H1 (cell line): ENCODE measurements at regions not wholly inside any gene's neighbourhood (a gene's known extent, or its start where the extent isn't known, plus 50 kb on each side); places are given as distances from the start of the nearest gene placed in this dataset.

Experiments used
- CTCF ChIA-PET: fragments of 300-600 bp; sonication (Branson Sonifier 250); formaldehyde crosslinking; loops from one replicate; lab custom pipeline; 2021; ENCODE audit not compliant: partially characterized antibody; lab: Charles Lee
- POLR2A ChIA-PET: fragments of 300-600 bp; sonication (Branson Sonifier 250); formaldehyde crosslinking; loops from one replicate; lab custom pipeline; 2021; ENCODE audit warnings: inconsistent platforms; ENCODE audit not compliant: partially characterized antibody; lab: Charles Lee
- DNase-seq, 2 experiments: peaks; one replicate each; pipeline versions ENCODE4 v3.0.0 to v3.0.0-alpha.2; 2010 to 2022; ENCODE audit warnings: low spot score in 2 of 2, low read depth in 1 of 2, mixed read lengths in 1 of 2
- FAIRE-seq: peaks from 2 replicates; lab custom pipeline; 2011; peaks lifted over from hg19 to GRCh38; lab: Jason Lieb, UNC
- H2AFZ ChIP-seq: 2 replicates; pipeline ENCODE4 v1.8.1; 2012; ENCODE audit warnings: low read length, inconsistent platforms
- H2AK5ac ChIP-seq: 2 replicates; pipeline ENCODE4 v1.6.1; 2013; ENCODE audit warnings: low read depth, low read length
- H2BK120ac ChIP-seq: replicated peaks from 2 replicates; pipeline ENCODE3; 2013; ENCODE audit warnings: low read depth, low read length, inconsistent platforms
- H2BK12ac ChIP-seq: 2 replicates; pipeline ENCODE4 v1.6.1; 2013; ENCODE audit warnings: low read depth, low read length
- H2BK15ac ChIP-seq: 2 replicates; pipeline ENCODE4 v1.6.1; 2013; ENCODE audit warnings: low read length
- H2BK20ac ChIP-seq: 2 replicates; pipeline ENCODE4 v1.6.1; 2013; ENCODE audit warnings: low read length
- H2BK5ac ChIP-seq: 2 replicates; pipeline ENCODE4 v1.6.1; 2013; ENCODE audit warnings: low read depth, low read length
- H3K14ac ChIP-seq: 2 replicates; pipeline ENCODE4 v1.6.1; 2013; ENCODE audit warnings: inconsistent platforms; ENCODE audit not compliant: insufficient read length
- H3K18ac ChIP-seq: 2 replicates; pipeline ENCODE4 v1.6.1; 2013; ENCODE audit warnings: low read length; ENCODE audit errors: extremely low read depth
- H3K23ac ChIP-seq: 2 replicates; pipeline ENCODE4 v1.6.1; 2013; ENCODE audit warnings: inconsistent platforms; ENCODE audit not compliant: insufficient read length
- H3K23me2 ChIP-seq: 2 replicates; pipeline ENCODE4 v1.6.1; 2013; ENCODE audit warnings: low read depth, low read length
- H3K27ac ChIP-seq: 2 replicates; pipeline ENCODE4 v1.6.1; 2011; ENCODE audit warnings: low read depth, low read length, inconsistent platforms
- H3K27me3 ChIP-seq, 4 experiments: replicated peaks in 1 of 4; 1 replicate in 1 of 4; 2 replicates in 3 of 4; pipeline versions ENCODE4 v1.6.1 to v1.8.1; 2011 to 2013; ENCODE audit warnings: low read length in 3 of 4, mild to moderate bottlenecking in 3 of 4, inconsistent platforms in 2 of 4, mixed read lengths in 2 of 4, moderate library complexity in 1 of 4; ENCODE audit not compliant: control insufficient read depth in 3 of 4, insufficient read depth in 3 of 4; ENCODE audit errors: extremely low read depth in 1 of 4
- H3K36me3 ChIP-seq, 4 experiments: 2 replicates each; pipeline versions ENCODE4 v1.6.1 to v1.8.1; 2011 to 2013; ENCODE audit warnings: mild to moderate bottlenecking in 4 of 4, low read length in 3 of 4, moderate library complexity in 2 of 4, control low read depth in 1 of 4, inconsistent platforms in 1 of 4; ENCODE audit not compliant: insufficient read depth in 4 of 4, control insufficient read depth in 2 of 4
- H3K4ac ChIP-seq: replicated peaks from 2 replicates; pipeline ENCODE3; 2013; ENCODE audit warnings: low read length, low read depth, mixed read lengths, inconsistent platforms; ENCODE audit not compliant: insufficient read length
- H3K4me1 ChIP-seq, 4 experiments: replicated peaks in 1 of 4; 1 replicate in 1 of 4; 2 replicates in 3 of 4; pipeline versions ENCODE4 v1.6.1 to v1.8.1; 2011 to 2013; ENCODE audit warnings: low read length in 3 of 4, inconsistent platforms in 2 of 4, mixed read lengths in 1 of 4; ENCODE audit not compliant: insufficient read depth in 4 of 4, control insufficient read depth in 3 of 4
- H3K4me2 ChIP-seq, 2 experiments: 2 replicates each; pipeline versions ENCODE4 v1.6.1 to v1.8.1; 2011 to 2013; ENCODE audit warnings: low read depth in 2 of 2, low read length in 2 of 2, control low read depth in 1 of 2, inconsistent platforms in 1 of 2, mild to moderate bottlenecking in 1 of 2; ENCODE audit not compliant: insufficient read depth in 1 of 2
- H3K4me3 ChIP-seq, 4 experiments: fragments of 200-600, 300-600 bp in 1 of 4; sonication (generic), shearing (Covaris generic), sonication (Bioruptor Twin) in 1 of 4; 2 replicates each; pipeline versions ENCODE4 v1.5.1 to v1.8.1; 2011 to 2016; ENCODE audit warnings: low read length in 4 of 4, low read depth in 3 of 4, control low read depth in 2 of 4, inconsistent platforms in 2 of 4, mild to moderate bottlenecking in 2 of 4, mixed read lengths in 1 of 4, moderate library complexity in 1 of 4; ENCODE audit not compliant: insufficient read depth in 2 of 4; ENCODE audit errors: extremely low read depth in 1 of 4
- H3K56ac ChIP-seq: replicated peaks from 2 replicates; pipeline ENCODE3; 2013; ENCODE audit warnings: low read depth, mild to moderate bottlenecking, mixed read lengths, low read length, inconsistent platforms; ENCODE audit not compliant: insufficient read length
- H3K79me1 ChIP-seq: 2 replicates; pipeline ENCODE4 v1.6.1; 2013; ENCODE audit warnings: low read depth, low read length, control low read depth
- H3K79me2 ChIP-seq, 2 experiments: 2 replicates each; pipeline versions ENCODE4 v1.6.1 to v1.8.1; 2012 to 2013; ENCODE audit warnings: low read length in 2 of 2, mild to moderate bottlenecking in 2 of 2, inconsistent platforms in 1 of 2; ENCODE audit not compliant: insufficient read depth in 2 of 2, control insufficient read depth in 1 of 2
- H3K9ac ChIP-seq, 4 experiments: replicated peaks in 1 of 4; 1 replicate in 1 of 4; 2 replicates in 3 of 4; pipeline versions ENCODE4 v1.6.1 to v1.8.1; 2011 to 2013; ENCODE audit warnings: low read depth in 3 of 4, low read length in 3 of 4, control low read depth in 2 of 4, mild to moderate bottlenecking in 2 of 4, moderate library complexity in 2 of 4, inconsistent platforms in 1 of 4; ENCODE audit errors: extremely low read depth in 1 of 4
- H3K9me3 ChIP-seq, 2 experiments: 2 replicates each; pipeline versions ENCODE4 v1.6.1 to v1.8.1; 2012 to 2013; ENCODE audit warnings: mild to moderate bottlenecking in 2 of 2, moderate library complexity in 2 of 2, control low read depth in 1 of 2, inconsistent platforms in 1 of 2, low read depth in 1 of 2, low read length in 1 of 2, mixed read lengths in 1 of 2; ENCODE audit not compliant: insufficient read depth in 2 of 2
- H4K20me1 ChIP-seq, 2 experiments: replicated peaks in 1 of 2; 2 replicates each; pipeline versions ENCODE3 to v1.8.1; 2011 to 2013; ENCODE audit warnings: inconsistent platforms in 2 of 2, low read length in 2 of 2, mild to moderate bottlenecking in 1 of 2; ENCODE audit not compliant: insufficient read depth in 2 of 2, control insufficient read depth in 1 of 2
- H4K5ac ChIP-seq: 2 replicates; pipeline ENCODE4 v1.6.1; 2013; ENCODE audit warnings: low read length, low read depth, mixed read lengths, inconsistent platforms; ENCODE audit not compliant: insufficient read length
- H4K8ac ChIP-seq: 2 replicates; pipeline ENCODE4 v1.8.0; 2013; ENCODE audit warnings: mild to moderate bottlenecking, moderate library complexity, low read length, inconsistent platforms; ENCODE audit not compliant: insufficient read depth; ENCODE audit errors: extremely low read depth
- H4K91ac ChIP-seq: replicated peaks from 2 replicates; pipeline ENCODE3; 2013; ENCODE audit warnings: low read length, mixed read lengths, inconsistent platforms; ENCODE audit not compliant: insufficient read length
- BCL11A ChIP-seq, 2 experiments: IDR thresholded peaks; one replicate each; pipeline ENCODE4 v1.6.1; 2011; ENCODE audit warnings: low read depth in 2 of 2, low read length in 2 of 2, mild to moderate bottlenecking in 2 of 2
- CEBPB ChIP-seq: IDR thresholded peaks from 2 replicates; pipeline ENCODE4 v1.6.1; 2012; ENCODE audit warnings: low read depth, low read length
- HDAC6 ChIP-seq: IDR thresholded peaks from one replicate; pipeline ENCODE4 v1.7.1; 2012; ENCODE audit warnings: low read depth, mild to moderate bottlenecking, inconsistent platforms, low read length, moderate library complexity
- PHF8 ChIP-seq: fragments of 200-600 bp; sonication (generic); conservative IDR thresholded peaks from 2 replicates; pipeline ENCODE4 v1.7.1; 2012; ENCODE audit warnings: low read depth, mild to moderate bottlenecking, inconsistent platforms, low read length, moderate library complexity
- POU5F1 ChIP-seq: IDR thresholded peaks from 2 replicates; pipeline ENCODE4 v1.6.1; 2011; ENCODE audit warnings: low read depth, mild to moderate bottlenecking, low read length, moderate library complexity
- SP2 ChIP-seq: IDR thresholded peaks from 2 replicates; pipeline ENCODE4 v1.6.1; 2012; ENCODE audit warnings: mild to moderate bottlenecking, low read length, inconsistent platforms
- TAF7 ChIP-seq: optimal IDR thresholded peaks from 2 replicates; pipeline ENCODE3; 2011; ENCODE audit warnings: low read depth, mild to moderate bottlenecking, inconsistent platforms, low read length, moderate library complexity, borderline replicate concordance
- WGBS, 2 experiments: shearing (Covaris generic) in 1 of 2; methylation state at CpG; one replicate each; pipeline versions ENCODE4 v1.1.6 to v1.1.7; 2013 to 2015; ENCODE audit warnings: low lambda C conversion rate in 2 of 2, mixed read lengths in 2 of 2, inconsistent platforms in 1 of 2, low coverage in 1 of 2, missing lambda C conversion rate in 1 of 2; ENCODE audit not compliant: insufficient replicate concordance in 2 of 2, insufficient coverage in 1 of 2, insufficient read length in 1 of 2; ENCODE audit errors: extremely low coverage in 1 of 2, missing lambda C conversion rate in 1 of 2; 5-methylcytosine and 5-hydroxymethylcytosine counted together

GRCh38 chr18:78196280-78196679 lies 783.3 kb upstream of the SALL3 start:
- H2AFZ ChIP-seq: no peak overlapping the region
- H3K4me3 ChIP-seq: no peak overlapping the region
- H3K56ac ChIP-seq: no peak overlapping the region
- H4K5ac ChIP-seq: no peak overlapping the region
- no peaks in the 10 kb centered on the region for H3K4me1 ChIP-seq
- 90% methylated on average over 2 of the region's 2 CpGs; no CpG with 5 or more reads in 1 of the 2 experiments for WGBS, 2 experiments
- H2AK5ac ChIP-seq: no peak overlapping the region
- no peak for TF ChIP-seq SP2
- no peak for TF ChIP-seq TAF7
- TF ChIP-seq HDAC6: no peak
- TF ChIP-seq CEBPB: no peak
- TF ChIP-seq BCL11A (IDR thresholded peaks at IDR 0.05; ENCODE audit: low read depth in 2 of 2, low read length in 2 of 2): no peak
- no peak for TF ChIP-seq POU5F1
- no peak for TF ChIP-seq PHF8
- TF ChIP-seq, all 59 proteins: peak for 0
- Histone ChIP-seq H2BK15ac (no peak overlapping the region), H3K4ac (no peak overlapping the region), H2BK20ac (no peak overlapping the region), H2BK5ac (no peak overlapping the region), H3K36me3 (no peaks in the 10 kb centered on the region), H3K4me2 (no peak overlapping the region), H3K27ac (no peak overlapping the region), H3K23me2 (no peaks in the 10 kb centered on the region; the same call in 1 of the 2 replicates), H3K18ac (no peak overlapping the region), H2BK120ac (no peak overlapping the region), H3K79me2 (no peaks in the 10 kb centered on the region), H3K9me3 (no peaks in the 10 kb centered on the region), H3K14ac (no peak overlapping the region), H3K27me3 (no peaks in the 10 kb centered on the region), H3K9ac (no peak overlapping the region), H4K8ac (no peak overlapping the region), H3K23ac (no peak overlapping the region), H2BK12ac (no peak overlapping the region), H4K20me1 (no peaks in the 10 kb centered on the region), H4K91ac (no peak overlapping the region), H3K79me1 (no peaks in the 10 kb centered on the region)
- CTCF ChIA-PET: interaction anchor here (1.2 kb wide), 1 partner anchor 392 kb away, joined by 3 read pairs; no protein-coding TSS in a partner anchor
- DNase-seq (no peak), FAIRE-seq (no peak)
- POLR2A ChIA-PET: no interaction called here
